Glutamatergic neuron (in vitro differentiated cells): ENCODE measurements at regions not wholly inside any gene's neighbourhood (a gene's known extent, or its start where the extent isn't known, plus 50 kb on each side); places are given as distances from the start of the nearest gene placed in this dataset.

Source experiments
- DNase-seq: peaks from one replicate; pipeline ENCODE4 v3.0.0; 2022
- H3K27ac Mint-ChIP-seq: one replicate; pipeline ENCODE4 v1.8.0; 2020; ENCODE audit warnings: mild to moderate bottlenecking, mixed read lengths, inconsistent platforms; ENCODE audit not compliant: unreplicated experiment
- H3K27me3 Mint-ChIP-seq: one replicate; pipeline ENCODE4 v1.8.0; 2020; ENCODE audit warnings: mild to moderate bottlenecking, moderate library complexity, mixed read lengths, inconsistent platforms; ENCODE audit not compliant: unreplicated experiment
- H3K36me3 Mint-ChIP-seq: one replicate; pipeline ENCODE4 v1.8.0; 2020; ENCODE audit warnings: mild to moderate bottlenecking, mixed read lengths, inconsistent platforms; ENCODE audit not compliant: unreplicated experiment
- H3K4me1 Mint-ChIP-seq: one replicate; pipeline ENCODE4 v1.8.0; 2020; ENCODE audit warnings: mild to moderate bottlenecking, low read depth, mixed read lengths, inconsistent platforms; ENCODE audit not compliant: unreplicated experiment
- H3K4me3 Mint-ChIP-seq: one replicate; pipeline ENCODE4 v1.8.0; 2020; ENCODE audit warnings: mild to moderate bottlenecking, mixed read lengths, inconsistent platforms; ENCODE audit not compliant: unreplicated experiment
- H3K9me3 Mint-ChIP-seq: one replicate; pipeline ENCODE4 v1.8.0; 2020; ENCODE audit warnings: mild to moderate bottlenecking, moderate library complexity, mixed read lengths, inconsistent platforms; ENCODE audit not compliant: unreplicated experiment
- TF ChIP-seq, protein P1 (sequence below): fragments of 200-600 bp; sonication (generic); IDR thresholded peaks from one replicate; pipeline ENCODE4 v1.5.0; 2021; ENCODE audit not compliant: partially characterized antibody, unreplicated experiment

DNA sequence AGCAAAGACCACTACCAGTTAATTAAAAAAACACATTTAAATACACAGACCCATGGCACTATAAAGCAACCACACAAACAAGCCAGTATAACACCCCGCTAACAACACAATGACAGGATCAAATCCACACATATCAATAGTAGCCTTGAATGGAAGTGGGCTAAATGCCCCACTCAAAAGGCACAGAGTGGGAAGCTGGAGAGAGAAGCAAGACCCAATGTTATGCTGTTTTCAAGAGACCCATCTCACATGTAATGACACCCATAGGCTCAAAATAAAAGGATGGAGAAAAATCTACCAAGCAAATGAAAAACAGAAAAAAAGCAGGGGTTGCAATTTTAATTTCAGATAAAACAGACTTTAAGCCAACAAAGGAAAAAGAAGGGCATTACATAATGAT is 125.4 kb upstream of the PTCHD4 start:
- Mint-ChIP-seq H3K27me3 (no peaks in the 10 kb centered on the region), H3K9me3 (peaks cover 2% of the 10 kb centered on the region), H3K4me1 (no peaks in the 10 kb centered on the region), H3K27ac (no peak overlapping the region), H3K36me3 (peaks cover 14% of the 10 kb centered on the region), H3K4me3 (no peak overlapping the region)
- TF ChIP-seq, protein P1, sequence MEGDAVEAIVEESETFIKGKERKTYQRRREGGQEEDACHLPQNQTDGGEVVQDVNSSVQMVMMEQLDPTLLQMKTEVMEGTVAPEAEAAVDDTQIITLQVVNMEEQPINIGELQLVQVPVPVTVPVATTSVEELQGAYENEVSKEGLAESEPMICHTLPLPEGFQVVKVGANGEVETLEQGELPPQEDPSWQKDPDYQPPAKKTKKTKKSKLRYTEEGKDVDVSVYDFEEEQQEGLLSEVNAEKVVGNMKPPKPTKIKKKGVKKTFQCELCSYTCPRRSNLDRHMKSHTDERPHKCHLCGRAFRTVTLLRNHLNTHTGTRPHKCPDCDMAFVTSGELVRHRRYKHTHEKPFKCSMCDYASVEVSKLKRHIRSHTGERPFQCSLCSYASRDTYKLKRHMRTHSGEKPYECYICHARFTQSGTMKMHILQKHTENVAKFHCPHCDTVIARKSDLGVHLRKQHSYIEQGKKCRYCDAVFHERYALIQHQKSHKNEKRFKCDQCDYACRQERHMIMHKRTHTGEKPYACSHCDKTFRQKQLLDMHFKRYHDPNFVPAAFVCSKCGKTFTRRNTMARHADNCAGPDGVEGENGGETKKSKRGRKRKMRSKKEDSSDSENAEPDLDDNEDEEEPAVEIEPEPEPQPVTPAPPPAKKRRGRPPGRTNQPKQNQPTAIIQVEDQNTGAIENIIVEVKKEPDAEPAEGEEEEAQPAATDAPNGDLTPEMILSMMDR = no peak
- no peak for DNase-seq

GRCh38 chr6:48233063-48233462 is 122.1 kb upstream of the PTCHD4 start:
- DNase-seq = no peak
- Mint-ChIP-seq H3K27me3 (no peaks in the 10 kb centered on the region), H3K9me3 (peaks cover 2% of the 10 kb centered on the region), H3K4me3 (no peak overlapping the region), H3K36me3 (peaks cover 14% of the 10 kb centered on the region), H3K4me1 (no peaks in the 10 kb centered on the region), H3K27ac (no peak overlapping the region)
- TF ChIP-seq, protein P1 = no peak

GRCh38 chr6:48229841-48230240 is 118.8 kb upstream of the PTCHD4 start:
- Mint-ChIP-seq H3K9me3 (no peaks in the 10 kb centered on the region), H3K36me3 (no peaks in the 10 kb centered on the region), H3K4me1 (peaks cover 4% of the 10 kb centered on the region), H3K4me3 (no peak overlapping the region), H3K27ac (no peak overlapping the region), H3K27me3 (no peaks in the 10 kb centered on the region)
- TF ChIP-seq, protein P1 = no peak
- DNase-seq = no peak

- no peak for DNase-seq
- TF ChIP-seq, protein P1 = no peak
- H3K27me3 Mint-ChIP-seq = no peaks in the 10 kb centered on the region
- H3K4me1 Mint-ChIP-seq = peaks cover 20% of the 10 kb centered on the region
- H3K4me3 Mint-ChIP-seq = peak overlapping the region; percentile 13
- H3K27ac Mint-ChIP-seq = no peak overlapping the region
- no peaks in the 10 kb centered on the region for H3K9me3 Mint-ChIP-seq
- no peaks in the 10 kb centered on the region for H3K36me3 Mint-ChIP-seq
Measured at GRCh38 chr6:48222241-48222640, 111.2 kb upstream of the PTCHD4 start.

- no peaks in the 10 kb centered on the region for H3K9me3 Mint-ChIP-seq
- peaks cover 2% of the 10 kb centered on the region for H3K4me1 Mint-ChIP-seq
- DNase-seq = no peak
- H3K27me3 Mint-ChIP-seq = no peaks in the 10 kb centered on the region
- H3K4me3 Mint-ChIP-seq = no peak overlapping the region
- H3K27ac Mint-ChIP-seq = no peak overlapping the region
- H3K36me3 Mint-ChIP-seq = no peaks in the 10 kb centered on the region
- TF ChIP-seq, protein P1 = no peak
Measured at GRCh38 chr6:48213076-48213788, 102.2 kb upstream of the PTCHD4 start.
